ENCODE measurements at regions not wholly inside any gene's neighbourhood (a gene's known extent, or its start where the extent isn't known, plus 50 kb on each side); places are given as distances from the start of the nearest gene placed in this dataset.

DNA sequence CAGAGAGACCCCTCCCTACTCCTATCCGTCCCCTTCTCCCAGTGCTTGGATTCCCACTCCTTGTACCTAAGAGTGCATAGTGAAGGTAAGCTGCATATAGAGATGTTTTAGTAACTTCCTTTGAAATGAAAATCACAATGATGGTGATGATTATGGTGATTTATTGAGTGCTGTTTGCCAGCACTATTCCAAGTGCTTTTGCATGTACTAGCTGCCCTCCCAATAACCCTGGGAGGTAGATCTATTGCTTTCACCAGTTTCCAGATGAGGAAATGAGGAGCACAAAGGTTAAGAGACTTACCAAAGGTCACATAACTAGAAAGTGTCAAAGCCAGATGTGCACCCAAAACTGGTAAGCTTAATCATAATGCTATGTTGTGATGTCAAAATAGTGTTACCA lies 80.4 kb upstream of the NEUROD6 start:
- Histone ChIP-seq H3K4me1 (ENCODE audit: insufficient read depth, low read length) (no peaks in the 10 kb centered on the region), H3K36me3 (ENCODE audit: insufficient read depth, low read length) (no peaks in the 10 kb centered on the region), H3K4me3 (ENCODE audit: low read length) (no peak overlapping the region), H3K27me3 (ENCODE audit: control insufficient read depth in 1 of 2, insufficient read depth in 2 of 2, low read length in 2 of 2) (no peaks in the 10 kb centered on the region), H3K27ac (ENCODE audit: low read depth in 1 of 2, low read length in 2 of 2) (no peak overlapping the region), H3K9me3 (ENCODE audit: control insufficient read depth in 1 of 2, insufficient read depth in 1 of 2, low read length in 2 of 2) (no peaks in the 10 kb centered on the region)
- TF ChIP-seq CTCF (IDR thresholded peaks at IDR 0.05), result no peak
- intact Hi-C loops (cut with DNase I, micrococcal nuclease), result no loop called here
- Mint-ChIP-seq H3K36me3 (ENCODE audit: low read depth) (no peaks in the 10 kb centered on the region), H3K27me3 (no peaks in the 10 kb centered on the region), H3K4me3 (no peak overlapping the region), H3K27ac (no peak overlapping the region), H3K9me3 (no peaks in the 10 kb centered on the region), H3K4me1 (ENCODE audit: low read depth) (no peaks in the 10 kb centered on the region)
- ATAC-seq (ENCODE audit: poor library complexity) (no peak), DNase-seq (no peak)
- ChIA-PET CTCF (no interaction called here), POLR2A (no interaction called here)

GRCh38 chr7:31421607-31422006 lies 81.1 kb upstream of the NEUROD6 start:
- Histone ChIP-seq H3K9me3 (ENCODE audit: control insufficient read depth in 1 of 2, insufficient read depth in 1 of 2, low read length in 2 of 2) (no peaks in the 10 kb centered on the region), H3K27me3 (ENCODE audit: control insufficient read depth in 1 of 2, insufficient read depth in 2 of 2, low read length in 2 of 2) (no peaks in the 10 kb centered on the region), H3K27ac (ENCODE audit: low read depth in 1 of 2, low read length in 2 of 2) (no peak overlapping the region), H3K4me1 (ENCODE audit: insufficient read depth, low read length) (no peaks in the 10 kb centered on the region), H3K36me3 (ENCODE audit: insufficient read depth, low read length) (no peaks in the 10 kb centered on the region), H3K4me3 (ENCODE audit: low read length) (no peak overlapping the region)
- no peaks in the 10 kb centered on the region for H3K4me1 Mint-ChIP-seq (ENCODE audit: low read depth)
- POLR2A ChIA-PET, result no interaction called here
- CTCF ChIA-PET, result no interaction called here
- H3K27ac Mint-ChIP-seq, result no peak overlapping the region
- H3K27me3 Mint-ChIP-seq, result no peaks in the 10 kb centered on the region
- H3K36me3 Mint-ChIP-seq (ENCODE audit: low read depth), result no peaks in the 10 kb centered on the region
- no peak for TF ChIP-seq CTCF (IDR thresholded peaks at IDR 0.05)
- ATAC-seq (ENCODE audit: poor library complexity), result no peak
- no peaks in the 10 kb centered on the region for H3K9me3 Mint-ChIP-seq
- intact Hi-C loops (cut with DNase I, micrococcal nuclease), result no loop called here
- no peak overlapping the region for H3K4me3 Mint-ChIP-seq
- DNase-seq, result no peak

DNA sequence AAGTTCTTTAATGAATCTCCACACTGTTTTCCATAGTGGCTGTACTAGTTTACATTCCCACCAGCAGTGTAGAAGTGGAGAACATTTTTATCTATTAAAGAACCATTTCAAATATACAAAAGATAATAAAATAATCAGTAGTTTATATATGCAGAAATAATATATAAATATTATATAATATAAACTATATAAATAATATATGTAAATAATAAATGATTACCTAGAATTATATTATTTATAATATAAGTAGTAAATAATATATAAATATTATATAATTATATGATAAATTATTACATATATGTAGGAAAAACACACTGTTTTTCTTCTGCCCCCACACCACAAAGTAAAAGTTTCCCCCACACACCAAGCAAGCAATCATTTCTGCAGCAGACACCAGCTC lies 83.5 kb upstream of the NEUROD6 start:
- H3K4me1 Mint-ChIP-seq (ENCODE audit: low read depth), result no peaks in the 10 kb centered on the region
- Histone ChIP-seq H3K36me3 (ENCODE audit: insufficient read depth, low read length) (no peaks in the 10 kb centered on the region), H3K9me3 (ENCODE audit: control insufficient read depth in 1 of 2, insufficient read depth in 1 of 2, low read length in 2 of 2) (no peaks in the 10 kb centered on the region), H3K27ac (ENCODE audit: low read depth in 1 of 2, low read length in 2 of 2) (no peak overlapping the region), H3K4me3 (ENCODE audit: low read length) (no peak overlapping the region), H3K4me1 (ENCODE audit: insufficient read depth, low read length) (no peaks in the 10 kb centered on the region), H3K27me3 (ENCODE audit: control insufficient read depth in 1 of 2, insufficient read depth in 2 of 2, low read length in 2 of 2) (no peaks in the 10 kb centered on the region)
- ATAC-seq (ENCODE audit: poor library complexity) (no peak), DNase-seq (no peak)
- intact Hi-C loops (cut with DNase I, micrococcal nuclease), result no loop called here
- no peaks in the 10 kb centered on the region for H3K36me3 Mint-ChIP-seq (ENCODE audit: low read depth)
- ChIA-PET POLR2A (no interaction called here), CTCF (no interaction called here)
- no peak overlapping the region for H3K4me3 Mint-ChIP-seq
- H3K27me3 Mint-ChIP-seq, result no peaks in the 10 kb centered on the region
- no peaks in the 10 kb centered on the region for H3K9me3 Mint-ChIP-seq
- no peak for TF ChIP-seq CTCF (IDR thresholded peaks at IDR 0.05)
- no peak overlapping the region for H3K27ac Mint-ChIP-seq
